ENCODE measurements at regions not wholly inside any gene's neighbourhood (a gene's known extent, or its start where the extent isn't known, plus 50 kb on each side); places are given as distances from the start of the nearest gene placed in this dataset.

DNA sequence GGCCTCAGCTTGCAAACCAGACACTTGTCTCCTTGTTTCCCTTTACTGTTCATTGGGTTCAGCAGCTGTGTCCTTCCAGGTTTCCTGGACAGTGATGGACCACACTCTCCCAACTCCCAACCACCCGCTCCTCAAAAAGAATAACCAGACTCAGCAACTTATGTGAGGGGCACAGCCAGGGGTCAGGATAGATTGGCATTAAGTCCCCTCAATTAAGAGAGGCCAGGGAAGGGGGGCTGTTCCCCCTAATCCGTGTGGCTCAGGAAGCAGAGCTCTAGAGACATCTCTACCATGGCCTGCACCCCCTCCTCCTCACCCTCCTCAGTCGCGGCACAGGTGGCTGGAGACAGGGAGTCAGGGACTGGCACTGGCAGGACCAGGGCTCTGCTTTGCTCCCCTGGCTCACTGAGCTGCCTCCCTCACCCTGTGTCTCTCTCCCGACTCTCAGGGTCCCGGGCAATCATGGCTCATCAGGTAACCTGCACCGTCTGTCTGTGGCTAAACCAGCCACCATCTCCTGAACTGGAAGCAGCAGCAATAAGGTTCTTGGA is 111.7 kb downstream of the ZNF280B start:
- no peak for DNase-seq

DNA sequence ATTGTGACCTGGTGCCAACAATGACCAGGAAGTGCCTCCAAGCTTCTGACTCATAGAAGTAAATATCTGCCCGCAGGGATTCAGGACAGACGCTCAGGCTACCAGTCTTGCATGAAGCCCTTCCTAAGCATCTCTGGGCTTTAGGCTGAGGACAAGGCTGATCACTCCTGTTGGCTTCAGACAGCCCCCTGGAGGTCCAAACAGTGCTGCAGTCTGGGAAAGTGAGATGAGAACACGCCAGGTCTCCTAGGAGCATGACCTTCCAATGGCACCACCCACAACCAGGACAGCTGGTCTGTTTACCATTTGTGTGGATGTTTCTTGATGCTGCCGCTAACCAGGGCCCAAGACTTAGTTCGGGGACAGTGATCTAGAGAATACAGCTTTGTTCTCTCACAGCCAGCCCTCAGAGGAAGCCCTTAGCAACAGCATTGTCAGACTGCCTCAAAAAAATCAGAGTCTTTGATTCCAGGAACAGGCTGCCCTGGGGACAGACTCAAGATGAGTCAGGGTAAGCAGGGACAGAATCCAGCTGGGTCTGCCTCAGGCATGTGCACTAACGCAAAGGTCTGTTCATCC is 111.2 kb downstream of the ZNF280B start:
- no peak for DNase-seq

DNA sequence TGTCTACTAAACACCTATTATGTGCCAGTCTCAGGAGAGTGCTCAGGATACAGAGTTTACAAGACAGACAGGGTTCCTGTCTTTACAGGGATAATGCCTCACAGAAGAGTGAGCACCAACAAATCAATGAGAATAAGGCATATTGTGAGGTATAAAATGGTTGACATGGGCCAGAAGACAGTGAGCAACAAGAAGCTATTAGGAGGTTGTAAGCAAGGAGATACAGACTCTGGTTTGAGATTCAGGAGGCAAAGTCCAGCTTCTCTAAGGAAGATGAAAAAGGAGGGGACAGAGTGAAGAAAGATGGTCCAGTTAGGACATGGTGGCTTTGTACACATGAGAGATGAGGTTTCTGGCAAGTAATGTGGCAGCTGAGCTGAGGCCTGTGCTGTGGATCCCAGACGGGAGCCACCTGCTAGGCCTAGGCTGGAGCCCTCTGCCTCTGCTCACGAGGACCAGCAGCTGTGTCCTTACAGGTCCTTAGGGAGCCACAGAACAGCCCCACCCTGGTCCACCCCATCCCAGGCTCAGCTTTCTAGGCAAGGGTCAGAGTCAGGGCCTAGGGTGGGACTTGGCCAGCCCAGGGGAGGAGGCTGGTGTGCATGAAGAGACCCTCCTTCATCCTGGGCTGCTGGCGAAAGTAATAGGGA is 110.5 kb downstream of the ZNF280B start:
- no peak for DNase-seq

DNA sequence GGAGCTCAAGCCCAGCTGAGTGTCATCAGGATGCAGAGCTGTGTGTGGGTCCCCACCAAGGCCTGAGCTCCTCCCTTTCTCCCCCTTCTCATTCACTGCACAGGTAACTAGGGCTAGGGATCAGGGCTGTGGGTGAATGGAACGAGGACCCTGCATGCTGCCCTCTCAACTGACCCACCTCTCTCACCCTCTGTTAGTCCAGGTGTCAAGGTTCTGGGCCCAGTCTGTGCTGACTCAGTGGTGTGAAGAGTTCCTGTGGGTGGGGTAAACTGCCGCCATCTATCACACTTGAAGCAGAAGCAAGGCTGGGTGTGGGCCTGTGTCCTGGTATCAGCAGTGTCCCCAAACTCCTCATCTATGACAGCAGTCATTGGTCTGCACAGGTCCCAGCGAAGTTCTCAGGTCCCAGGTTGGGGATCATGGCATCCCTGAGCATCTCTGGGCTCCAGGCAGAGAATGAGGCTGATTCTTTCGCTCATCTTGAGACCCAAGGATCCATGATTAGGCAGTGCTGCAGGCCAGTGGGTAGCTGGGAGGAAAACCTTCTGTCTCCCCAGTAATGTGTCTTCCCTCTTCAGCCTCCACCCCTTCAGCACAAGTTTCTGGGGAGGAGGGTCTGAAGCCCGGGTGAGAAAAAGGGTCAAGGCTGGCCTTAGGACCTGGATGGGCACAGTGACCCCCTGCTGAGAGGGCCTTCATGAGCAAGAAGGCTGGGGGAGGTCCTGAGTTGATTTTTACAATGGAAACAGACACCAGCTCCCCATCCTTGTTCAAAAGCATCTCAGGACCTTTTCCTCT is 109.8 kb downstream of the ZNF280B start:
- DNase-seq = no peak

DNA sequence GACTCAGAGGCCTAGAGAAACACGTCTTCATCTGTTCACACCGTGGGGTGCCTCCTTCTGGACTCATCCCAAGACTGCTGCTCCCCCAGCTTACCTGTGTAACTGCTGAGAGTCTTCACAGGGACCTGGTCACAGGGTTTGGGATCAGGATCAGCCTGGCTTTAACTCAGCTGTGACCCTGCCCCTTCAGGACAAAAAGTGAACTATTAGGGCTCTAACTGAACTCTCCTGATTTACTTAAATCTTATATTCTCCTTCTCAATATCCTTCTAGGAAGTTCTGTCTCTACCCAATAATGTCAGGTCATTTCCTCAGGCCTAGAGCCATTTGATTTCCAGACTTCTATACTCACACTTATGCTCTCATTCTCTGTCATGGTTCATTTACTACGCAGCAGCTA is 108.4 kb downstream of the ZNF280B start:
- DNase-seq = no peak

- DNase-seq = no peak
Observed at GRCh38 chr22:22400964-22401363, 107.6 kb downstream of the ZNF280B start.

- DNase-seq = no peak
Observed at GRCh38 chr22:22401381-22401780, 107.2 kb downstream of the ZNF280B start.

GRCh38 chr22:22403306-22403705 is 105.2 kb downstream of the ZNF280B start:
- no peak for DNase-seq

DNA sequence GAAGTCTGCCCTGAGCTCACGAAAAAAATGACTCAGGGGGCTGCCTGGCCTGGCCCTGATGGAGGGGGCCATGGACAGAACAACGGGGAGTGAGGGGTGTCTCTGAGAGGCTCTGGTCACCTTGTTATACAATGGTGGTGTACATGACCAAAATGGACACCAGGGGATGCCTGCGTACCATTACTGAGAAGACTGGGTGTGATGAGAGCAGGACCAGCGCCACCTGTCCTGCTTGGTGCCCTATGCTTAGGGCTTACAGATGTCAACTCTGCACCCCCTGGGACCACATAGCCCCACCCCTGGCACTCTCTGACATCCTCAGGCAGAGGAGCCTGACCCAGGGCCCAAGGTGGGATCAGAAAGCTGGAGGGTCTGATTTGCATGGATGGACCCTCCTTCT is 104.8 kb downstream of the ZNF280B start:
- DNase-seq = no peak

- no peak for DNase-seq
Observed at GRCh38 chr22:22404598-22405284, 103.8 kb downstream of the ZNF280B start.

GRCh38 chr22:22406445-22407027 is 102.0 kb downstream of the ZNF280B start:
- no peak for DNase-seq

DNA sequence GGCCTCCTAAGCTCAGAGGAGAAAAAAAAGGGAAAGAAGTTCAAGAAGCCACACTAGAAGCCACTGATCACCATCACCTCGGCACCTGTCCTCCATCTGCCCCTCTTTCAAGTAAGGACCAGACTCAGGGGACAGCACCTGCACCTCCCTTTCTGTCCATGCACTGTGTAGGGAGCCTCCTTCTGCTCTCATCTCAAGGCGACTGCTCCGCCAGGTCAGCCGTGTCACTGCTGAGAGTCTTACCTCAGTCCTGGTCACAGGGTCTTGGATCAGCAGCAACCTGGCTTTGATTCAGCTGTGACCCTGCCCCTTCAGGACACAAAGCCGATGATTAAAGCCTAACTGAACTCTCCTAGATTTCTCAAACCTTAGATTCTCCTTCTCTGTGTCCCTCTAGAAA is 101.5 kb downstream of the ZNF280B start:
- no peak for DNase-seq

DNA sequence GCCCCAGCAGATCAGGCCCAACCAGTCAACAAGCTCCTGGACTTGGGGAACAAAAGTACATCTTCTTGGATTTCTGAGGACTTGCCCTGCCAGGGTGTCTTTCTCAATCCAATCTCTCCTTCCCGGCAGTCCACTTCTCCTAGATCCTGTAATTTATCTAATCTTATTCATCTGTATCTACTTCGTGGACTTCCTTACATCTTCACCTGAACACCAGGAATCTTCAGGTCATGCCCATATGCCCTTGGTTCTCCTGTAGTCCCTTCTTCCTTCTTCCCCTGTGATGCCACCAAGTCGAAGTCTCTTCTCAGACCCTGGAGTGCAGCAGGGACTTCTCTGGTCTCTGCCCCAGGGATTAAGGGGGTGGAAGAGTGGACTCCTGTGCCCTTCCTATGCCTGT is 100.3 kb downstream of the ZNF280B start:
- DNase-seq = no peak

DNA sequence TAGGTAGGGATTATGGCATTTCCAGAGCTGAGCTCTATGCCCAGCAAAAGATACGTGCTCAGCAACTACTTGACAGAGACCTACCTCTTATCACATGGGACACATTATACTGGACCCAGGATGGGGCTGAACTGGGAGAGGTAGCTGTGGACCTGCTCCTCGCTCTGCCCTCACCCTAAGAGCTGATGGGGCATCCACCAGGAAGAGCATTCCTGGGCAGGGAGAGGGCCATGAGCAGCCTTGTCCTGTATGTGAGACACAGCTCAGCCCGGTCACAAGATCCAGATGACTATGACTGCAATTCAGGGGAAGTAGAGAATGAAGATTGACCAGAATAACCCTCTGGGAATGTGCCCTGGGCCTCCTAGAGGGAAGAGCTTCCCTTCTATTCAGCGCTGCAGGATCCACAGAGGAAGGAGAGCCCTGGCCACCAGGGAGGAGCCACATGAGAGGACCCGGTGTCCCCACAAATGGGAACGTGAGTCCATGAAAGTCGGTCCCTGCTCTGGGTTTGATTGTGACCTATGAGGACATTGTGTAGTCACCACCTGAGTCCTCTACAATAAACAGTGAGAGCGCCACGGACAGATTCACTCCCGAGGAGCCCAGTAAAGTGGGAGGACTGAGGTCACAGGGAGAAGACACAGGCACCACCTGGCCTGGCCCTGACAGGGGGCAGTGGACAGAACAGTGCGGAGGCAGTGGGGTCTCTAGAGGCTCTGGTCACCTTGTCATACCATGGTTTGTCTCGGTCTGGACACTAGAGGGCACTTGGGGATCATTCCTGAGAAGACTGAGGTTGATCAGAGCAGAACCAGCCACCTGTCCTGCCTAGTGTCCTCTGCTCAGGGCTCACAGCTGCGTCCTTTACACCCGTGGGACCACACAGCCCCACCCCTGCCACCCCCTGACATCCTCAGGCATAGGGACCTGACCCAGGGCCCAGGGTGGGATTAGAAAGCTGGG is 99.5 kb downstream of the ZNF280B start:
- DNase-seq = peak; percentile 6 to 9

DNA sequence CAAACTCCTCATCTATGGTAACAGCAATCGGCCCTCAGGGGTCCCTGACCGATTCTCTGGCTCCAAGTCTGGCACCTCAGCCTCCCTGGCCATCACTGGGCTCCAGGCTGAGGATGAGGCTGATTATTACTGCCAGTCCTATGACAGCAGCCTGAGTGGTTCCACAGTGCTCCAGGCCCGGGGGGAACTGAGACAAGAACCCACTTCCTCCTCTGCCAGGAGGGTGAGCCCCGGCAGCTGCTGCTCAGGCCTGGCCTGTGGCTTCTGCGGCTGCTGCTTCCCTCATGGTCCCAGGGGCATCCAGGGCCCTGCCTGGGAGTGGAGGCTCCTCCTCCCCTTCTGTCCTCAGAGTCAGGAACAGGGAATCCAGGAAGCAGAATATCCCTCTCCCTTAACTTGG is 98.4 kb downstream of the ZNF280B start:
- DNase-seq = peak; percentile 19 to 29

DNA sequence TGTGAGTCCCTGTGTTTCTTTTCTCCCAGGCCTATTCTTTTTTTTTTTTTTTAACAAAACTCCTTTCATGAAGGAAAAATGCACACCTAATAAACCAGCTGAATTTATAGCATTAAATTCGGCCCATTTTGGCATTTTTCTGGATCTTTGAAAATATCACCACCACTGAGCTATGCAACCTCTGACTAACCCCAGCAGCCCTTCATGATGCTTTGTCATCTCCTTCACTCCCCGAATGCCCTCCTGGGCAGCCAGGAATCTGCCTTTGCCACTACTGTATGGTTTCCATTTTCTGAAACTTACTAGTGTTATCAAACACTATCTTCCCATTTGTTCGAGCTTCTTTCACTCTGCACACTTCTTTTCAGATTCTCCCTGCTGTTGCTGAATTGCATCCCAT is 97.9 kb downstream of the ZNF280B start:
- no peak for DNase-seq

DNA sequence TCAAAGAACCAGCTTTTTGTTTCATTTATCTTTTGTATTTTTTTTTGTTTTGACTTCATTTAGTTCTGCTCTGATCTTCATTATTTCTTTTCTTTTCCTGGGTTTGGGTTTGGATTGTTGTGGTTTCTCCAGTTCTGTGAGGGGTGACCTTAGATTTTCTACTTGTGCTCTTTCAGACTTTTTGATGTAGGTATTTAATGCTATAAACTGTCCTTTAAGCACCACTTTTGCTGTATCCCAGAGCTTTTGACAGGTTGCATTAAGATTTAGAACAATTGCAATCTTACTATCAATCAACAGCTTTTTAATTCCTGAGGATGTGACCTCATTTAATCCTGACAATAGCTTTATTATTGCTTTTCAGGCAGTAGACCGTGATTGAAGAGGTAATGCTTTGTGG is 94.3 kb downstream of the ZNF280B start:
- DNase-seq = no peak

DNA sequence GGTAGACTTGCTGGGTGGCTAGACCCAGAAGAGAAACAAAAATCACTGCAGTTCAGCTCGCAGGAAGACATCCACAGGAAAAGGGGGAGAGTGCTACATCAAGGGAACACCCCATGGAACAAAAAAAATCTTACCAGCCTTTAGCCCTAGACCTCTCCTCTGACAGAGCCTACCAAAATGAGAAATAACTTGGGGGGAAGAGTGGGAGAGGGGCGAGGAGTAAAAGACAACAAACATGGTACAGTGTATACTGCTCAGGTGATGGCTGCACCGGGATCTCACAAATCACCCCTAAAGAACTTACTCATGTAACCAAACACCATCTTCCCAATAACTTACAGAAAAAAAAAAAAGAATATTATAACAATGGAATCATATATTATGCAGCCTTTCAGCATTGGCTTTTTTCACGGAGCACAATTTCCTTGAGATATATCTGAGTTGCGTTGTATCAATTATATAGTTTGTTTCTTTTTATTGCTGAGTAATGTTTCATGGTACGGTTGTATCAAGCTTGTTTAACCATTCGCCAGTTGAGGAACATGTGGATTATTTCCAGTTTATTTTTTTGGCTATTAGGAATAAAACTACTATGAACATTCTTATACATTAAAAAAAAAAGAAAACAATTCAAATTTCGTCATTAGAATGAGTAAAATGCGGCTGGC is 90.9 kb downstream of the ZNF280B start:
- no peak for DNase-seq

- DNase-seq = no peak
Observed at GRCh38 chr22:22418163-22418549, 90.4 kb downstream of the ZNF280B start.

- DNase-seq = no peak
Observed at GRCh38 chr22:22418957-22419356, 89.6 kb downstream of the ZNF280B start.

GRCh38 chr22:22420580-22420979 is 88.0 kb downstream of the ZNF280B start:
- no peak for DNase-seq
